NCI-H2227 (cell line): ENCODE measurements at regions not wholly inside any gene's neighbourhood (a gene's known extent, or its start where the extent isn't known, plus 50 kb on each side); places are given as distances from the start of the nearest gene placed in this dataset.
"Not testable (repeated sequence)": the region's sequence is repeated elsewhere in the genome, so short reads cannot be mapped to it uniquely, and the experiment has no call there.

ENCODE experiments used
- DNase-seq: peaks from one replicate; lab custom pipeline; 2025; ENCODE audit not compliant: unreplicated experiment; lab: John Stamatoyannopoulos, UW

DNA sequence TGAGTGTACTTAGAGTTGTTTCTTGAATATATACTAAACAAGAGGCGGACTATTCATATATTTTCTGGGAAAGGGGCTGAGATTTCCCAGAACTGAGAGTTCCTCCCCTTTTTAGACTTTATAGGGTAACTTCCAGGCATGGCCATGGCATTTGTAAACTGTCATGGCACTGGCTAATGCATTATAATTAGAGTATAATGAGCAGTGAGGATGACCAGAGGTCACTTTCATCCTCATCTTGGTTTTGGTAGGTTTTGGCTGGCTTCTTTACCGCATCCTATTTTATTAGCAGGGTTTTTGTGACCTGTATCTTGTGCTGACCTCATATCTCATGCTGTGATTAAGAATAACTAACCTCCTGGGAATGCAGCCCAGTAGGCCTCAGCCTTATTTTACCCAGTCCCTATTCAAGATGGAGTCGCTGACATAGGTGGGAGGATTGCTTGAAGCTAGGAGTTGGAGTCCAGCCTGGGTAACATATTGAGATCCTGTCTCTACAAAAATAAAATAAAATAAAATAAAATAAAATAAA lies 91.4 kb downstream of the MOBP start:
- no peak for DNase-seq

GRCh38 chr3:39559543-39559942 lies 92.1 kb downstream of the MOBP start:
- DNase-seq = no peak

- no peak for DNase-seq
These were observed 101.0 kb downstream of the MOBP start for GRCh38 chr3:39568508-39568907.

- no peak for DNase-seq
These were observed 101.6 kb downstream of the MOBP start for GRCh38 chr3:39569095-39569494.

GRCh38 chr3:39573392-39573791 lies 105.9 kb downstream of the MOBP start:
- no peak for DNase-seq

DNA sequence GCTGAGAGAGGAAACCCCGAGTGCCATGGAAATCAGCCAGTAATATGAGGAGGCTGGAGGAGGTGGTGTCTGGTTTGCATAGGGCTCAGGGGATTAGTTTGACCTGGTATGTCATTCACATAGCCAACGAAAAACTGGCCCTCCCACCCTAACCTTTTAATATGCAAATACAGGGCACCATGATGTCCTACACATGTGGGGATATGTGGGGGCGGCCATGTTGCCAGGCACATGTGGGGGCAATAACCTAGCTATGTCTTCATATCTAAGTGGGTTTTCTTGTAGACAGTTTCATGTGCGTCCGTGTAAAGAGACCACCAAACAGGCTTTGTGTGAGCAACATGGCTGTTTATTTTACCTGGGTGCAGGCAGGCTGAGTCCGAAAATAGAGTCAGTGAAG lies 110.1 kb downstream of the MOBP start:
- DNase-seq = no peak

DNA sequence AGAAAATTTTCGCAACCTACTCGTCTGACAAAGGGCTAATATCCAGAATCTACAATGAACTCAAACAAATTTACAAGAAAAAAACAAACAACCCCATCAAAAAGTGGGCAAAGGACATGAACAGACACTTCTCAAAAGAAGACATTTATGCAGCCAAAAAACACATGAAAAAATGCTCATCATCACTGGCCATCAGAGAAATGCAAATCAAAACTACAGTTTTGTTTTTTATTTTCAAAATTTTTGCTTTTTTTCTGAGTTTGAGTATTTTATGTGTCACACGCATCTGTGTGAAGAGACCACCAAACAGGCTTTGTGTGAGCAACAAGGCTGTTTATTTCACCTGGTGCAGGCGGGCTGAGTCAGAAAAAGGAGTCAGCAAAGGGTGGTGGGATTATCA lies 118.7 kb downstream of the MOBP start:
- not testable (repeated sequence) for DNase-seq

DNA sequence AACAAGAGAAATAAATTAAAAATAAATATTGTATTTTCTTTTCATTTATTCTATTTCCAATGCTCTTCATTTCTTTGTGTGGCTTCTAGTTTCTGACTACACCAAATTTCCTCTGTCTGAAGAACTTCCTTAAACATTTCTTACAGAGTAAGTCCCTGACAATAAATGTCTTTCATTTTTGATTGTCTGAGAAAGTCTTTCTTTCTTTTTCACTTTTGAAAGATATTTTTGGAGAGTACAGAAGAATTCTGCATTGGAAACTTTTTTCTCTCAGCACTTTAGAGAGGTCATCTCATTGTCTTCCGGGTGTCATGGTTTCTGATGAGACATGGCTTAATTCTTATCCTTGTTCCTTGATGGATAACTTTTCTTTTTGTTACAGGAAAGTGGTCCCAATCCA lies 119.6 kb downstream of the MOBP start:
- no peak for DNase-seq

DNA sequence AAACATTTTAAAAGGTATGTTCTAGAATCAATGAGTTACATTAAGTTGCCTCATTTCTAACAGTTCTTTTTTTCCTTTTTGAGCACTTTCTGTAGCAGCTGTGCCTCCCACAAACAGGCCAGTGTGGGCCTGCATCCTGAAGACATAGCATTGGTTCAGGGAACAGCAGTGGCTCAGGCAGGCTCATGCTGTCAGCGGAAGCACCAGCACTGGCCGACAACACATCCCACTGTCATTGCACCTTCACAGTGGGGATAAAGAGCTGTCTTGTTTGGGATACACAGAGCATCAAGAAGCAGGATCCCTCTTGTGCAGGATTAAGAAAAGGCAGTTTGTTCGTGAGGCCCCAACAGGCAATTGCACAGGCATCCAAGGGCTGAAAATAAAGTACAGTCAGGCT lies 123.3 kb downstream of the MOBP start:
- no peak for DNase-seq

GRCh38 chr3:39592311-39593050 lies 125.0 kb downstream of the MOBP start:
- no peak for DNase-seq

DNA sequence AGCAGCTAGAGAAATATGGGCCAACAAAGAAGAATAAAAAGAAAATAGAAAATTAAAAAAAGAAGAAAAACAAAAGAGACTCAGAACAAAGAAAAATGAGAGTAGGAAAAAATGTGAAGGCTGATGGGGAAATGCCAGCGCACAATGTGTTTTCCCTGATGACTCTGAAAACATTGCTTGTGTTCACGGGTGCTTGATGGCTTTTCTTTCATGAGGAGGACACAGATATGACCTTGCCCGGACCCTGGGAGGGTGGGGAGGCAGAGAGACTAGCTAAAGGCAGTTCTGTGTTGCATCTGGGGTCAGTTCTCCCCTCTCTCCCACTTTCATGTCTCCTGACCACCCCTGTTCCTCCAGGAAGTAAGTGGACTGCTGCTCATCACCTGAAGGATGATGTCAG lies 125.9 kb downstream of the MOBP start:
- no peak for DNase-seq

GRCh38 chr3:39601241-39601640 lies 133.8 kb downstream of the MOBP start:
- no peak for DNase-seq

DNA sequence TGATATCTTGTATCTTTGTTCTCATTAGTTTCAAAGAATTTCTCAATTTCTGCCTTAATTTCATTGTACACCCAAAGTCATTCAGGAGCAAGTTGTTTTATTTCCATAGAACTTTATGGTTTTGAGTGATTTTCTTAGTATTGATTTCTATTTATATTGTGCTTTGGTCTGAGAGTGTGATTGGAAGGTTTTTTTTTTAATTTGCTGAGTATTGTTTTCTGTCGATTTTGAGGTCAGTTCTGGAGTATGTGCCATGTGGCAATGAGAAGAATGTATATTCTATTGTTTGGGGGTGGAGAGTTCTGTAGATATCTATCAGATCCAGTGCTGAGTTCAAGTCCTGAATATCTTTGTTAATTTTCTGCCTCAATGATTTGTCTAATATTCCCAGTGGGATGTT lies 138.4 kb downstream of the MOBP start:
- no peak for DNase-seq

DNA sequence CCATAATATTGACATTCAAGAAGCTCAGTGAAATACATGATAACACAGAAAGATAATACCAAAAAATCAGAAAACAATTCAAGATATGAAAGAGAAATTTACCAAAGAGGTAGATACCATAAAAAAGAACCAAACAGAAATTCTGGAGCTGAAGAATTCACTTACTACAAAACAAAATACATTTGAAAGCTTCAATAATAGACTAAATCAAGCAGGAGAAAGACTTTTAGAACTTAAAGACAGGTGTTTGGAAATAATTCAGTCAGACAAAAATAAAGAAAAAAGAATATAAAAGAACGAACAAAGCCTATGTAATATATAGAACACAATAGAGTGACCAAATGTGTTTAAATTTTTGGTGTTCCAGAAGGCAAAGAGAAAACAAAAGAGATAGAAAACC lies 158.7 kb downstream of the MOBP start:
- no peak for DNase-seq

DNA sequence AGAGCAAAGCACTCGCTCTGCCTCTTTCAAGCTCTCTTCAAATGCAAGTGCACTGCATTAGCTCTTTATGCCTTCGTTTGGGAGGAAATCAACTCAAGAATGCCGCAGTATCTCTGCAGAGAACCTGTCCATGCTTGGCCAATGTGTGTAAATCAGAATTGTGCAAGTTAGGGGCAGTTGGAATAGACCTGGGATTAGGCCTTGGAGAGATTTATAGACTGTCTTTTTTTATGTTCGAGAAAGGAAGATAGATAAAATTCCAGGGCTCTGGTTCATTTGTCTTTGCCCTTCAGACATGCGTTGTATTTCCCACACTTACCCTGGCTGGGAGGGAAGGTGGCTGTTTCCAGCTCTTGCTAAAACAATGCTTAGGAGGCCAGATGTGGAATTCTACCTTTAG lies 163.7 kb downstream of the MOBP start:
- DNase-seq = no peak

DNA sequence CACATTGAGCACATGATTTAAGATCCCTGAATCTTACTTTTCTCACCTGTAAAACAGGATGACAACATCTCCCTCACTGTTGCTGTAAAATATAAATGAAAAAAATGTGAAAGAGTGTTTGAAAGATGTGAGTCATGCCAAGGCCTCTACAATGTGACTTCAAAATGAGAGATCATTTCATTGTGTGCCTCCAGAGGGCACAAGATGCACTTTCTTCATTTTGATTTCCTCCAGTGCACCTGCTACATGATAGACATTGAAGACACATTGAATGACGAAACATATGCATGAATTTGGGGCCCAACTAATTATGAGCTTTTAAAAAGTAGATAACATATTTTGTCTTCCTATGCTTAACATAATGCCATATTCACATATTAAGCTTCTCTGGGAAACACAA lies 170.3 kb downstream of the MOBP start:
- no peak for DNase-seq

DNA sequence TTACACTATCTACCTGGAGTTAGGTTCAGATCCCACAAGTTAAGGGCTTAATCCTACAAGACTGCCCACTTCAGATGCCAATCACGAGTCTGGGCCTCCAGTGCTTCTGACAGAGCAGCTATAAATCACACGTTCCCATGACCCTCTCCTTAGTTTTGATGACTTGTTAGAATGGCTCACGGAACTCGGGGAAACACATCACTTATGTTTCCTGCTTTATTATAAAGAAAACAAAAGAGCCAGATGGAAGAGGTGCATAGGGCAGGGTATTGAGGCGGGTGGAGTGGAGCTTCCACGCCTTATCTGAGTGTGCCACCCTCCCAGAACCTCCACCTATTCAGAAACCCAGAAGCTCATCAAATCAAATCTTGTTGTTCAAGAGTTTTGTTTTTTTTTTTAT lies 170.8 kb downstream of the MOBP start:
- DNase-seq = no peak

- DNase-seq = no peak
These were observed 169.8 kb upstream of the MYRIP start for GRCh38 chr3:39639344-39640236.

- no peak for DNase-seq
These were observed 168.1 kb upstream of the MYRIP start for GRCh38 chr3:39641274-39641673.

DNA sequence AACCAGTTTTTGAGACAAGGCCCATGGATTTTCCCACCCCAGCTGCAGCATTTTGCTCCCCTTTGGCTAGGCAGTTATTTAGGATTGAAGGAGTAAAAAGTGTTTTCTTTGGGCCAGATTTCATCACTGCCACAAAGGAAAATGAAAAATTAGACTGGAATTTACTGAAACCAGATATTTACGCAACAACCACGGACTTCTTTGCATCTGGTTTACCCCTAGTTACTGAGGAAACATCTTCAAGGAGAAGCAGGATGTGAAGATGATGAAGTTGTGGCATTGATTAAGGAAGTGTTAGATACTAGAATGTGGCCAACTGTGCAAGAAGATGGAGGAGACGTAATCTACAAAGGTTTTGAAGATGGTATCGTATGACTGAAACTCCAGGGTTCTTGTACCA lies 165.2 kb upstream of the MYRIP start:
- DNase-seq = no peak

DNA sequence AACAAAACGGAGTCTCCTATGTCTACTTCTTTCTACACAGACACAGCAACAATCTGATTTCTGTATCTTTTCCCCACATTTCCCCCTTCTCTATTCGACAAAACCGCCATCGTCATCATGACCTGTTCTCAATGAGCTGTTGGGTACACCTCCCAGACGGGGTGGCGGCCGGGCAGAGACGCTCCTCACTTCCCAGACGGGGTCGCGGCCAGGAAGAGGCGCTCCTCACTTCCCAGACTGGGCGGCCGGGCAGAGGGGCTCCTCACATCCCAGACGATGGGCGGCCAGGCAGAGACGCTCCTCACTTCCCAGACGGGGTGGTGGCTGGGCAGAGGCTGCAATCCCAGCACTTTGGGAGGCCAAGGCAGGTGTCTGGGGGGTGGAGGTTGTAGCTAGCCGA lies 158.2 kb upstream of the MYRIP start:
- DNase-seq = not testable (repeated sequence)
